HG03095 (cell line): ENCODE measurements at regions not wholly inside any gene's neighbourhood (a gene's known extent, or its start where the extent isn't known, plus 50 kb on each side); places are given as distances from the start of the nearest gene placed in this dataset.
"Not testable (repeated sequence)": the region's sequence is repeated elsewhere in the genome, so short reads cannot be mapped to it uniquely, and the experiment has no call there.

ENCODE experiments used
- ATAC-seq: cut with Tn5 transposase; IDR thresholded peaks from one replicate; pipeline ENCODE4 v1.9.1; 2021; ENCODE audit warnings: moderate library complexity; ENCODE audit not compliant: unreplicated experiment

- no peak for ATAC-seq
These were observed 226.5 kb upstream of the PELI2 start for GRCh38 chr14:55891692-55892091.

- no peak for ATAC-seq
These were observed 225.3 kb upstream of the PELI2 start for GRCh38 chr14:55892906-55893305.

GRCh38 chr14:55893705-55894104 is 224.5 kb upstream of the PELI2 start:
- no peak for ATAC-seq

GRCh38 chr14:55897031-55897430 is 221.2 kb upstream of the PELI2 start:
- ATAC-seq = no peak

GRCh38 chr14:55898938-55899337 is 219.3 kb upstream of the PELI2 start:
- ATAC-seq = no peak

GRCh38 chr14:55899531-55899930 is 218.7 kb upstream of the PELI2 start:
- ATAC-seq = no peak

- no peak for ATAC-seq
These were observed 217.5 kb upstream of the PELI2 start for GRCh38 chr14:55900749-55901148.

- no peak for ATAC-seq
These were observed 216.9 kb upstream of the PELI2 start for GRCh38 chr14:55901291-55901690.

- ATAC-seq = no peak
These were observed 216.0 kb upstream of the PELI2 start for GRCh38 chr14:55902241-55902640.

GRCh38 chr14:55904086-55904485 is 214.1 kb upstream of the PELI2 start:
- no peak for ATAC-seq

- ATAC-seq = no peak
These were observed 210.1 kb upstream of the PELI2 start for GRCh38 chr14:55908106-55908505.

- no peak for ATAC-seq
These were observed 208.3 kb upstream of the PELI2 start for GRCh38 chr14:55909879-55910278.

GRCh38 chr14:55910601-55911243 is 207.5 kb upstream of the PELI2 start:
- ATAC-seq = no peak

- ATAC-seq = no peak
These were observed 206.4 kb upstream of the PELI2 start for GRCh38 chr14:55911776-55912175.

GRCh38 chr14:55912344-55912743 is 205.9 kb upstream of the PELI2 start:
- ATAC-seq = no peak

- no peak for ATAC-seq
These were observed 204.7 kb upstream of the PELI2 start for GRCh38 chr14:55913324-55914025.

GRCh38 chr14:55914771-55915170 is 203.4 kb upstream of the PELI2 start:
- no peak for ATAC-seq

- no peak for ATAC-seq
These were observed 202.8 kb upstream of the PELI2 start for GRCh38 chr14:55915456-55915855.

GRCh38 chr14:55919800-55920199 is 198.4 kb upstream of the PELI2 start:
- not testable (repeated sequence) for ATAC-seq

GRCh38 chr14:55921511-55921910 is 196.7 kb upstream of the PELI2 start:
- no peak for ATAC-seq

- no peak for ATAC-seq
These were observed 192.2 kb upstream of the PELI2 start for GRCh38 chr14:55926007-55926406.

- no peak for ATAC-seq
These were observed 191.2 kb upstream of the PELI2 start for GRCh38 chr14:55927028-55927427.

GRCh38 chr14:55928276-55928675 is 189.9 kb upstream of the PELI2 start:
- ATAC-seq = no peak
